H9 (cell line): ENCODE measurements at regions not wholly inside any gene's neighbourhood (a gene's known extent, or its start where the extent isn't known, plus 50 kb on each side); places are given as distances from the start of the nearest gene placed in this dataset.

Experiments
- DNase-seq: peaks from one replicate; pipeline ENCODE4 v3.0.0-alpha.2; 2017
- H2AFZ ChIP-seq: one replicate; pipeline ENCODE4 v1.6.1; 2013; ENCODE audit warnings: mild to moderate bottlenecking, low read length, control low read depth, moderate library complexity
- H2AK5ac ChIP-seq: 2 replicates; pipeline ENCODE4 v1.6.1; 2013; ENCODE audit warnings: low read length, control low read depth, mixed read lengths; ENCODE audit not compliant: insufficient read length
- H2BK120ac ChIP-seq: one replicate; pipeline ENCODE4 v1.6.1; 2013; ENCODE audit warnings: low read depth, mild to moderate bottlenecking, low read length, control low read depth, inconsistent platforms; ENCODE audit not compliant: poor library complexity, severe bottlenecking
- H2BK12ac ChIP-seq: 2 replicates; pipeline ENCODE4 v1.6.1; 2013; ENCODE audit warnings: low read length, control low read depth, mixed read lengths, low read depth; ENCODE audit not compliant: insufficient read length
- H2BK15ac ChIP-seq: 2 replicates; pipeline ENCODE4 v1.6.1; 2013; ENCODE audit warnings: low read depth, low read length, control low read depth
- H2BK20ac ChIP-seq: one replicate; pipeline ENCODE4 v1.6.1; 2013; ENCODE audit warnings: low read depth, mild to moderate bottlenecking, low read length, control low read depth, inconsistent platforms; ENCODE audit not compliant: poor library complexity, severe bottlenecking
- H2BK5ac ChIP-seq: 2 replicates; pipeline ENCODE4 v1.6.1; 2013; ENCODE audit warnings: low read length, control low read depth, mixed read lengths; ENCODE audit not compliant: insufficient read length
- H3K14ac ChIP-seq: 2 replicates; pipeline ENCODE4 v1.6.1; 2013; ENCODE audit warnings: low read length, control low read depth; ENCODE audit not compliant: insufficient read depth
- H3K18ac ChIP-seq: 2 replicates; pipeline ENCODE4 v1.6.1; 2013; ENCODE audit warnings: low read depth, mild to moderate bottlenecking, mixed read lengths, low read length, control low read depth; ENCODE audit not compliant: insufficient read length
- H3K23ac ChIP-seq: 2 replicates; pipeline ENCODE4 v1.6.1; 2013; ENCODE audit warnings: low read length, control low read depth, mixed read lengths, low read depth; ENCODE audit not compliant: insufficient read length
- H3K23me2 ChIP-seq: 2 replicates; pipeline ENCODE4 v1.6.1; 2013; ENCODE audit warnings: low read depth, mild to moderate bottlenecking, mixed read lengths, low read length, control low read depth; ENCODE audit not compliant: insufficient read length, poor library complexity, severe bottlenecking
- H3K27ac ChIP-seq: 2 replicates; pipeline ENCODE4 v1.5.1; 2013; ENCODE audit warnings: low read length, control low read depth, mixed read lengths, low read depth; ENCODE audit not compliant: insufficient read length
- H3K27me3 ChIP-seq: 2 replicates; pipeline ENCODE4 v1.6.1; 2013; ENCODE audit warnings: low read length, control low read depth, inconsistent platforms; ENCODE audit not compliant: insufficient read depth
- H3K4ac ChIP-seq: 2 replicates; pipeline ENCODE4 v1.6.1; 2013; ENCODE audit warnings: low read depth, mild to moderate bottlenecking, control low read depth, inconsistent platforms, low read length, moderate library complexity
- H3K4me1 ChIP-seq: 2 replicates; pipeline ENCODE4 v1.6.1; 2013; ENCODE audit warnings: low read length, control low read depth, inconsistent platforms; ENCODE audit not compliant: insufficient read depth
- H3K4me2 ChIP-seq: 2 replicates; pipeline ENCODE4 v1.6.1; 2013; ENCODE audit warnings: low read length, control low read depth, mixed read lengths; ENCODE audit not compliant: insufficient read length, insufficient read depth
- H3K56ac ChIP-seq: 2 replicates; pipeline ENCODE4 v1.6.1; 2013; ENCODE audit warnings: low read depth, mild to moderate bottlenecking, mixed read lengths, low read length, control low read depth; ENCODE audit not compliant: insufficient read length
- H3K79me1 ChIP-seq: 2 replicates; pipeline ENCODE4 v1.6.1; 2013; ENCODE audit warnings: low read depth, mild to moderate bottlenecking, moderate library complexity, low read length, control low read depth, inconsistent platforms; ENCODE audit not compliant: insufficient read depth, poor library complexity, severe bottlenecking
- H3K79me2 ChIP-seq: 2 replicates; pipeline ENCODE4 v1.6.1; 2013; ENCODE audit warnings: low read length, control low read depth, inconsistent platforms; ENCODE audit not compliant: insufficient read depth
- H3K9ac ChIP-seq: 2 replicates; pipeline ENCODE4 v1.6.1; 2013; ENCODE audit warnings: low read length, control low read depth, mixed read lengths; ENCODE audit not compliant: insufficient read length; ENCODE audit errors: extremely low read depth
- H3K9me3 ChIP-seq: one replicate; pipeline ENCODE4 v1.6.1; 2013; ENCODE audit warnings: low read depth, low read length, inconsistent platforms; ENCODE audit not compliant: control insufficient read depth
- H3T11ph ChIP-seq: one replicate; pipeline ENCODE4 v1.6.1; 2013; ENCODE audit warnings: mild to moderate bottlenecking, low read length, control low read depth, inconsistent platforms
- H4K20me1 ChIP-seq: one replicate; pipeline ENCODE4 v1.6.1; 2013; ENCODE audit not compliant: control insufficient read depth, insufficient read length, insufficient read depth
- H4K5ac ChIP-seq: 2 replicates; pipeline ENCODE4 v1.6.1; 2013; ENCODE audit warnings: low read depth, mild to moderate bottlenecking, mixed read lengths, low read length, control low read depth; ENCODE audit not compliant: insufficient read length
- H4K8ac ChIP-seq: replicated peaks from 2 replicates; pipeline ENCODE4 v1.6.1; 2013; ENCODE audit warnings: low read length, control low read depth, mixed read lengths, low read depth; ENCODE audit not compliant: insufficient read length
- H4K91ac ChIP-seq: 2 replicates; pipeline ENCODE4 v1.6.1; 2013; ENCODE audit warnings: low read depth, mild to moderate bottlenecking, moderate library complexity, mixed read lengths, low read length, control low read depth; ENCODE audit not compliant: insufficient read length
- H3K27ac Mint-ChIP-seq, 3 experiments: 2 replicates in 2 of 3; 3 replicates in 1 of 3; pipeline ENCODE4 v1.8.0; 2020 to 2021; ENCODE audit warnings: mixed read lengths in 3 of 3, mild to moderate bottlenecking in 1 of 3, moderate library complexity in 1 of 3
- H3K27me3 Mint-ChIP-seq: 2 replicates; pipeline ENCODE4 v1.8.0; 2021; ENCODE audit warnings: low read depth, mild to moderate bottlenecking, moderate library complexity, mixed read lengths
- H3K36me3 Mint-ChIP-seq, 3 experiments: 2 replicates in 2 of 3; 3 replicates in 1 of 3; pipeline ENCODE4 v1.8.0; 2020 to 2021; ENCODE audit warnings: low read depth in 3 of 3, mixed read lengths in 3 of 3; ENCODE audit not compliant: insufficient read depth in 1 of 3
- H3K4me1 Mint-ChIP-seq, 2 experiments: 2 replicates each; pipeline ENCODE4 v1.8.0; 2020; ENCODE audit warnings: mixed read lengths in 2 of 2
- H3K4me3 Mint-ChIP-seq, 2 experiments: 2 replicates in 1 of 2; 3 replicates in 1 of 2; pipeline ENCODE4 v1.8.0; 2020 to 2021; ENCODE audit warnings: mild to moderate bottlenecking in 2 of 2, mixed read lengths in 2 of 2, moderate library complexity in 1 of 2
- H3K9me3 Mint-ChIP-seq, 2 experiments: 2 replicates in 1 of 2; 3 replicates in 1 of 2; pipeline ENCODE4 v1.8.0; 2020; ENCODE audit warnings: mild to moderate bottlenecking in 2 of 2, mixed read lengths in 2 of 2, moderate library complexity in 1 of 2
- CTCF ChIP-seq: fragments of 200-600 bp; sonication (generic); conservative IDR thresholded peaks from 3 replicates; pipeline ENCODE4 v1.8.0; 2021; ENCODE audit warnings: antibody characterized with exemption, mild to moderate bottlenecking
- WGBS: extraction: QIAGEN DNeasy Blood & Tissue Kit; methylation state at CpG from one replicate; pipeline ENCODE4 v1.1.7; 2013; ENCODE audit warnings: missing lambda C conversion rate, low lambda C conversion rate, mixed read lengths; ENCODE audit not compliant: insufficient read length; ENCODE audit errors: extremely low coverage; 5-methylcytosine and 5-hydroxymethylcytosine counted together

GRCh38 chr1:209232197-209232596 lies 351.3 kb upstream of the CAMK1G start:
- Histone ChIP-seq H4K20me1 (no peaks in the 10 kb centered on the region), H4K91ac (no peak overlapping the region), H3K18ac (no peak overlapping the region), H3K9me3 (no peaks in the 10 kb centered on the region), H2BK120ac (no peak overlapping the region), H2BK20ac (no peak overlapping the region), H3K79me2 (no peaks in the 10 kb centered on the region), H2AK5ac (no peak overlapping the region), H3K27ac (no peak overlapping the region), H3K23me2 (no peaks in the 10 kb centered on the region), H4K5ac (no peak overlapping the region), H3K9ac (no peak overlapping the region), H2BK15ac (no peak overlapping the region), H3K23ac (no peak overlapping the region), H3K56ac (no peak overlapping the region), H4K8ac (no peak overlapping the region), H3K14ac (no peak overlapping the region; the same call in 1 of the 2 replicates), H3K4ac (no peak overlapping the region), H3K27me3 (no peaks in the 10 kb centered on the region), H3K4me2 (no peak overlapping the region), H2AFZ (no peak overlapping the region), H3K4me1 (no peaks in the 10 kb centered on the region; the same call in 1 of the 2 replicates), H3K79me1 (no peaks in the 10 kb centered on the region), H3T11ph (no peak overlapping the region), H2BK5ac (no peak overlapping the region), H2BK12ac (no peak overlapping the region)
- no peak for DNase-seq
- no CpG with 5 or more reads among the region's 17 CpGs for WGBS
- Mint-ChIP-seq H3K27ac (no peak overlapping the region), H3K4me1 (peaks cover 13 to 18% of the 10 kb centered on the region in 2 experiments), H3K9me3 (peaks cover 8 to 14% of the 10 kb centered on the region in 2 experiments), H3K27me3 (peaks cover 2% of the 10 kb centered on the region), H3K36me3 (peaks cover 4 to 13% (median 4%) of the 10 kb centered on the region in 3 experiments; a peak in 6 of 7 replicates), H3K4me3 (no peak overlapping the region; a peak in 1 of 5 replicates)
- no peak for TF ChIP-seq CTCF
